Activated naive CD8-positive, alpha-beta T cell treated with anti-CD3 and anti-CD28 coated beads, Interleukin-2, amount 10 ng/mL, durations not matched to agents 7 days and 5 days (primary cell): ENCODE measurements at regions not wholly inside any gene's neighbourhood (a gene's known extent, or its start where the extent isn't known, plus 50 kb on each side); places are given as distances from the start of the nearest gene placed in this dataset.

Experiments used
- ATAC-seq: fragments of 150-1000 bp; cut with Tn5 transposase; one replicate; pipeline ENCODE4 v1.10.0; 2021; ENCODE audit warnings: low read depth, moderate library complexity
- POLR2A ChIA-PET: fragments of 350-600 bp; sonication (Branson Sonifier 250); formaldehyde crosslinking; loops from one replicate; lab custom pipeline; 2021; ENCODE audit warnings: antibody characterized with exemption; lab: Charles Lee
- DNase-seq: peaks from one replicate; pipeline ENCODE4 v3.0.0; 2021
- H3K27ac Mint-ChIP-seq: one replicate; pipeline ENCODE4 v1.8.0; 2022; ENCODE audit warnings: mild to moderate bottlenecking, mixed read lengths
- H3K27me3 Mint-ChIP-seq: one replicate; pipeline ENCODE4 v1.8.0; 2022; ENCODE audit warnings: mild to moderate bottlenecking, moderate library complexity, mixed read lengths
- H3K36me3 Mint-ChIP-seq: one replicate; pipeline ENCODE4 v1.8.0; 2021; ENCODE audit warnings: mild to moderate bottlenecking, mixed read lengths
- H3K4me1 Mint-ChIP-seq: one replicate; pipeline ENCODE4 v1.8.0; 2021; ENCODE audit warnings: mixed read lengths
- H3K4me3 Mint-ChIP-seq: one replicate; pipeline ENCODE4 v1.8.0; 2022; ENCODE audit warnings: mild to moderate bottlenecking, moderate library complexity, mixed read lengths
- H3K9me3 Mint-ChIP-seq: one replicate; pipeline ENCODE4 v1.8.0; 2021; ENCODE audit warnings: mixed read lengths

GRCh38 chr4:33407496-33407895 lies 2687.3 kb downstream of the PCDH7 start:
- H3K4me1 Mint-ChIP-seq = no peaks in the 10 kb centered on the region

GRCh38 chr4:33411182-33411581 lies 2691.0 kb downstream of the PCDH7 start:
- Mint-ChIP-seq H3K4me3 (no peak overlapping the region), H3K36me3 (no peaks in the 10 kb centered on the region), H3K4me1 (no peaks in the 10 kb centered on the region), H3K27me3 (no peaks in the 10 kb centered on the region), H3K9me3 (peaks cover 5% of the 10 kb centered on the region), H3K27ac (no peak overlapping the region)
- POLR2A ChIA-PET = no interaction called here
- DNase-seq (no peak), ATAC-seq (no peak)

More at GRCh38 chr4:33407496-33407895, 2687.3 kb downstream of the PCDH7 start:
- ATAC-seq = no peak
- POLR2A ChIA-PET = no interaction called here
- Mint-ChIP-seq H3K27ac (no peak overlapping the region), H3K36me3 (no peaks in the 10 kb centered on the region), H3K27me3 (no peaks in the 10 kb centered on the region), H3K9me3 (peaks cover 7% of the 10 kb centered on the region), H3K4me3 (no peak overlapping the region)
- no peak for DNase-seq

- H3K36me3 Mint-ChIP-seq = no peaks in the 10 kb centered on the region
- DNase-seq (no peak), ATAC-seq (no peak)
- H3K27ac Mint-ChIP-seq = no peak overlapping the region
- no peaks in the 10 kb centered on the region for H3K4me1 Mint-ChIP-seq
- H3K4me3 Mint-ChIP-seq = no peak overlapping the region
- H3K9me3 Mint-ChIP-seq = no peaks in the 10 kb centered on the region
- POLR2A ChIA-PET = no interaction called here
- H3K27me3 Mint-ChIP-seq = no peaks in the 10 kb centered on the region
These were observed 2701.7 kb downstream of the PCDH7 start for GRCh38 chr4:33421887-33422286.

- ATAC-seq (no peak), DNase-seq (no peak)
- no peaks in the 10 kb centered on the region for H3K36me3 Mint-ChIP-seq
- no peaks in the 10 kb centered on the region for H3K9me3 Mint-ChIP-seq
- no peaks in the 10 kb centered on the region for H3K4me1 Mint-ChIP-seq
- no peaks in the 10 kb centered on the region for H3K27me3 Mint-ChIP-seq
- POLR2A ChIA-PET = no interaction called here
- no peak overlapping the region for H3K4me3 Mint-ChIP-seq
- no peak overlapping the region for H3K27ac Mint-ChIP-seq
These were observed 2702.5 kb downstream of the PCDH7 start for GRCh38 chr4:33422656-33423055.

GRCh38 chr4:33425936-33426335 lies 2705.8 kb downstream of the PCDH7 start:
- Mint-ChIP-seq H3K4me3 (no peak overlapping the region), H3K36me3 (no peaks in the 10 kb centered on the region), H3K27me3 (no peaks in the 10 kb centered on the region), H3K9me3 (no peaks in the 10 kb centered on the region), H3K4me1 (no peaks in the 10 kb centered on the region), H3K27ac (no peak overlapping the region)
- POLR2A ChIA-PET = no interaction called here
- ATAC-seq (no peak), DNase-seq (no peak)

- Mint-ChIP-seq H3K36me3 (no peaks in the 10 kb centered on the region), H3K4me1 (no peaks in the 10 kb centered on the region), H3K9me3 (no peaks in the 10 kb centered on the region), H3K27me3 (no peaks in the 10 kb centered on the region), H3K4me3 (no peak overlapping the region), H3K27ac (no peak overlapping the region)
- no peak for ATAC-seq
- DNase-seq = no peak
- POLR2A ChIA-PET = no interaction called here
These were observed 2707.5 kb downstream of the PCDH7 start for GRCh38 chr4:33427676-33428075.

GRCh38 chr4:33429971-33430370 lies 2709.8 kb downstream of the PCDH7 start:
- Mint-ChIP-seq H3K4me1 (no peaks in the 10 kb centered on the region), H3K9me3 (no peaks in the 10 kb centered on the region), H3K4me3 (no peak overlapping the region), H3K27me3 (no peaks in the 10 kb centered on the region), H3K27ac (no peak overlapping the region), H3K36me3 (no peaks in the 10 kb centered on the region)
- ATAC-seq = no peak
- no peak for DNase-seq
- POLR2A ChIA-PET = no interaction called here

GRCh38 chr4:33437406-33437805 lies 2717.2 kb downstream of the PCDH7 start:
- Mint-ChIP-seq H3K36me3 (no peaks in the 10 kb centered on the region), H3K4me3 (no peak overlapping the region), H3K27me3 (no peaks in the 10 kb centered on the region), H3K27ac (no peak overlapping the region), H3K9me3 (no peaks in the 10 kb centered on the region), H3K4me1 (no peaks in the 10 kb centered on the region)
- POLR2A ChIA-PET = no interaction called here
- DNase-seq = no peak
- ATAC-seq = no peak

- no peaks in the 10 kb centered on the region for H3K27me3 Mint-ChIP-seq
- DNase-seq (no peak), ATAC-seq (no peak)
- no peak overlapping the region for H3K27ac Mint-ChIP-seq
- no peak overlapping the region for H3K4me3 Mint-ChIP-seq
- H3K36me3 Mint-ChIP-seq = no peaks in the 10 kb centered on the region
- H3K4me1 Mint-ChIP-seq = no peaks in the 10 kb centered on the region
- POLR2A ChIA-PET = no interaction called here
- H3K9me3 Mint-ChIP-seq = peaks cover 8% of the 10 kb centered on the region
These were observed 2726.8 kb downstream of the PCDH7 start for GRCh38 chr4:33446953-33447352.

- DNase-seq (no peak), ATAC-seq (no peak)
- POLR2A ChIA-PET = no interaction called here
- Mint-ChIP-seq H3K4me1 (no peaks in the 10 kb centered on the region), H3K36me3 (no peaks in the 10 kb centered on the region), H3K4me3 (no peak overlapping the region), H3K27me3 (no peaks in the 10 kb centered on the region), H3K9me3 (peaks cover 6% of the 10 kb centered on the region), H3K27ac (no peak overlapping the region)
These were observed 2728.8 kb downstream of the PCDH7 start for GRCh38 chr4:33448948-33449347.

GRCh38 chr4:33453436-33453835 lies 2733.3 kb downstream of the PCDH7 start:
- H3K36me3 Mint-ChIP-seq = no peaks in the 10 kb centered on the region
- no peaks in the 10 kb centered on the region for H3K27me3 Mint-ChIP-seq
- H3K27ac Mint-ChIP-seq = no peak overlapping the region
- DNase-seq (no peak), ATAC-seq (no peak)
- no peak overlapping the region for H3K4me3 Mint-ChIP-seq
- H3K4me1 Mint-ChIP-seq = no peaks in the 10 kb centered on the region
- POLR2A ChIA-PET = no interaction called here
- H3K9me3 Mint-ChIP-seq = peaks cover 2% of the 10 kb centered on the region

GRCh38 chr4:33453916-33454315 lies 2733.7 kb downstream of the PCDH7 start:
- H3K4me1 Mint-ChIP-seq = no peaks in the 10 kb centered on the region
- DNase-seq = no peak
- no peak overlapping the region for H3K4me3 Mint-ChIP-seq
- POLR2A ChIA-PET = no interaction called here
- H3K27me3 Mint-ChIP-seq = no peaks in the 10 kb centered on the region
- no peak for ATAC-seq
- no peaks in the 10 kb centered on the region for H3K36me3 Mint-ChIP-seq
- H3K27ac Mint-ChIP-seq = no peak overlapping the region
- peaks cover 2% of the 10 kb centered on the region for H3K9me3 Mint-ChIP-seq

GRCh38 chr4:33465565-33465964 lies 2745.4 kb downstream of the PCDH7 start:
- Mint-ChIP-seq H3K36me3 (no peaks in the 10 kb centered on the region), H3K27me3 (no peaks in the 10 kb centered on the region), H3K27ac (no peak overlapping the region), H3K9me3 (peaks cover 3% of the 10 kb centered on the region), H3K4me1 (no peaks in the 10 kb centered on the region), H3K4me3 (no peak overlapping the region)
- DNase-seq (no peak), ATAC-seq (no peak)
- POLR2A ChIA-PET = no interaction called here

GRCh38 chr4:33467291-33467690 lies 2747.1 kb downstream of the PCDH7 start:
- no peak for ATAC-seq
- H3K9me3 Mint-ChIP-seq = peaks cover 2% of the 10 kb centered on the region
- POLR2A ChIA-PET = no interaction called here
- no peak overlapping the region for H3K27ac Mint-ChIP-seq
- no peaks in the 10 kb centered on the region for H3K36me3 Mint-ChIP-seq
- H3K27me3 Mint-ChIP-seq = no peaks in the 10 kb centered on the region
- H3K4me1 Mint-ChIP-seq = no peaks in the 10 kb centered on the region
- no peak for DNase-seq
- no peak overlapping the region for H3K4me3 Mint-ChIP-seq

- no peak overlapping the region for H3K4me3 Mint-ChIP-seq
- H3K27me3 Mint-ChIP-seq = no peaks in the 10 kb centered on the region
- H3K9me3 Mint-ChIP-seq = peaks cover 5% of the 10 kb centered on the region
- POLR2A ChIA-PET = no interaction called here
- ATAC-seq (no peak), DNase-seq (no peak)
- H3K4me1 Mint-ChIP-seq = no peaks in the 10 kb centered on the region
- H3K36me3 Mint-ChIP-seq = no peaks in the 10 kb centered on the region
- no peak overlapping the region for H3K27ac Mint-ChIP-seq
These were observed 2750.6 kb downstream of the PCDH7 start for GRCh38 chr4:33470805-33471204.
